ENCODE measurements at regions not wholly inside any gene's neighbourhood (a gene's known extent, or its start where the extent isn't known, plus 50 kb on each side); places are given as distances from the start of the nearest gene placed in this dataset.

- no peak for DNase-seq
Observed at GRCh38 chr7:86970986-86971385, 88.5 kb downstream of the ELAPOR2 start.

GRCh38 chr7:86970547-86970946 is 88.9 kb downstream of the ELAPOR2 start:
- no peak for DNase-seq

- no peak for DNase-seq
Observed at GRCh38 chr7:86969865-86970264, 89.6 kb downstream of the ELAPOR2 start.

GRCh38 chr7:86968618-86969017 is 90.8 kb downstream of the ELAPOR2 start:
- DNase-seq = no peak

GRCh38 chr7:86966916-86967315 is 92.5 kb downstream of the ELAPOR2 start:
- DNase-seq = no peak

GRCh38 chr7:86965727-86966120 is 93.7 kb downstream of the ELAPOR2 start:
- DNase-seq = no peak

GRCh38 chr7:86964973-86965726 is 94.3 kb downstream of the ELAPOR2 start:
- DNase-seq = no peak

GRCh38 chr7:86963599-86964230 is 95.7 kb downstream of the ELAPOR2 start:
- DNase-seq = no peak

- DNase-seq = no peak
Observed at GRCh38 chr7:86962623-86963022, 96.8 kb downstream of the ELAPOR2 start.

- DNase-seq = no peak
Observed at GRCh38 chr7:86961686-86962085, 97.8 kb downstream of the ELAPOR2 start.

- DNase-seq = no peak
Observed at GRCh38 chr7:86958380-86958779, 101.1 kb downstream of the ELAPOR2 start.

GRCh38 chr7:86956567-86956966 is 102.9 kb downstream of the ELAPOR2 start:
- DNase-seq = no peak

GRCh38 chr7:86955895-86956503 is 103.5 kb downstream of the ELAPOR2 start:
- DNase-seq = no peak

GRCh38 chr7:86954971-86955370 is 104.5 kb downstream of the ELAPOR2 start:
- no peak for DNase-seq

GRCh38 chr7:86953653-86954336 is 105.7 kb downstream of the ELAPOR2 start:
- no peak for DNase-seq

- no peak for DNase-seq
Observed at GRCh38 chr7:86953219-86953618, 106.2 kb downstream of the ELAPOR2 start.

GRCh38 chr7:86951895-86952294 is 107.6 kb downstream of the ELAPOR2 start:
- no peak for DNase-seq

GRCh38 chr7:86950944-86951343 is 108.5 kb downstream of the ELAPOR2 start:
- DNase-seq = no peak

- no peak for DNase-seq
Observed at GRCh38 chr7:86950360-86950759, 109.1 kb downstream of the ELAPOR2 start.

GRCh38 chr7:86949779-86950260 is 109.6 kb downstream of the ELAPOR2 start:
- no peak for DNase-seq

GRCh38 chr7:86949052-86949778 is 110.2 kb downstream of the ELAPOR2 start:
- DNase-seq = no peak

- no peak for DNase-seq
Observed at GRCh38 chr7:86947929-86948328, 111.5 kb downstream of the ELAPOR2 start.

GRCh38 chr7:86943447-86943846 is 116.0 kb downstream of the ELAPOR2 start:
- DNase-seq = no peak

Data from NCI-H187 (cell line).